GM10248 (cell line): ENCODE measurements at regions not wholly inside any gene's neighbourhood (a gene's known extent, or its start where the extent isn't known, plus 50 kb on each side); places are given as distances from the start of the nearest gene placed in this dataset.
"Not testable (repeated sequence)": the region's sequence is repeated elsewhere in the genome, so short reads cannot be mapped to it uniquely, and the experiment has no call there.

Source experiments
- CTCF ChIA-PET: fragments of 300-600 bp; sonication (Branson Sonifier 250); formaldehyde crosslinking; extraction: SDS; loops from one replicate; lab custom pipeline; 2021; ENCODE audit warnings: antibody characterized with exemption; lab: Yijun Ruan, JAX
- POLR2A ChIA-PET: fragments of 350-650 bp; sonication (Branson Sonifier 250); formaldehyde crosslinking; extraction: SDS; loops from one replicate; lab custom pipeline; 2020; ENCODE audit warnings: antibody characterized with exemption; lab: Yijun Ruan, JAX
- DNase-seq: peaks from one replicate; pipeline ENCODE4 v3.0.0; 2012; ENCODE audit errors: extremely low spot score
- TF ChIP-seq, protein P1 (sequence below): IDR thresholded peaks from 2 replicates; pipeline ENCODE4 v1.5.1; 2012; ENCODE audit warnings: mild to moderate bottlenecking, low read depth; ENCODE audit errors: extremely low read depth, missing control alignments, control extremely low read depth

DNA sequence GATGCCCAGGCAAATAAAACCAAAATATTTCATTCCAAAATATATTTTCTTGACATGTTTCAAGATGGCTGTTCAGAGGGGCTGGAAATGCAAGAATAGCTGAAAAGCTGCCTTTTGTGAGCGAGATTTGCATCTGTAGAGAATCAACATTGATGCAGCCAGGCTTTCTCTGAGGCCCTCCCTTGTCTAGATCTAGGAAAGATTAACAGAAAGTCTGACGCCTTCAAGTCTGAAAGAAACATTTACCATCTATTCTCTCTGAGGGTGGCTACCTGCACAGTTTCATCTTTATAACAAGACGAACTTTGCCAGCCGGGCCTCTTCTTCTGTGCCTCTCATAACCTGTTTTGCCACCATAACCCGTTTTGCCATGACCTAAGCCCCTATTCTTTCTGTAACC lies 170.2 kb downstream of the AKR1D1 start:
- ChIA-PET POLR2A (no interaction called here), CTCF (interaction anchor here (1.0 to 1.5 kb wide), 2 partner anchors 12 to 16 kb away, joined by 3 to 6 read pairs; no protein-coding TSS in a partner anchor)
- no peak for DNase-seq
- TF ChIP-seq, protein P1, sequence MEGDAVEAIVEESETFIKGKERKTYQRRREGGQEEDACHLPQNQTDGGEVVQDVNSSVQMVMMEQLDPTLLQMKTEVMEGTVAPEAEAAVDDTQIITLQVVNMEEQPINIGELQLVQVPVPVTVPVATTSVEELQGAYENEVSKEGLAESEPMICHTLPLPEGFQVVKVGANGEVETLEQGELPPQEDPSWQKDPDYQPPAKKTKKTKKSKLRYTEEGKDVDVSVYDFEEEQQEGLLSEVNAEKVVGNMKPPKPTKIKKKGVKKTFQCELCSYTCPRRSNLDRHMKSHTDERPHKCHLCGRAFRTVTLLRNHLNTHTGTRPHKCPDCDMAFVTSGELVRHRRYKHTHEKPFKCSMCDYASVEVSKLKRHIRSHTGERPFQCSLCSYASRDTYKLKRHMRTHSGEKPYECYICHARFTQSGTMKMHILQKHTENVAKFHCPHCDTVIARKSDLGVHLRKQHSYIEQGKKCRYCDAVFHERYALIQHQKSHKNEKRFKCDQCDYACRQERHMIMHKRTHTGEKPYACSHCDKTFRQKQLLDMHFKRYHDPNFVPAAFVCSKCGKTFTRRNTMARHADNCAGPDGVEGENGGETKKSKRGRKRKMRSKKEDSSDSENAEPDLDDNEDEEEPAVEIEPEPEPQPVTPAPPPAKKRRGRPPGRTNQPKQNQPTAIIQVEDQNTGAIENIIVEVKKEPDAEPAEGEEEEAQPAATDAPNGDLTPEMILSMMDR, result no peak

- no peak for DNase-seq
- POLR2A ChIA-PET, result no interaction called here
- CTCF ChIA-PET, result no interaction called here
- TF ChIP-seq, protein P1, result no peak
Measured at GRCh38 chr7:138247081-138247480, 170.8 kb downstream of the AKR1D1 start.

DNA sequence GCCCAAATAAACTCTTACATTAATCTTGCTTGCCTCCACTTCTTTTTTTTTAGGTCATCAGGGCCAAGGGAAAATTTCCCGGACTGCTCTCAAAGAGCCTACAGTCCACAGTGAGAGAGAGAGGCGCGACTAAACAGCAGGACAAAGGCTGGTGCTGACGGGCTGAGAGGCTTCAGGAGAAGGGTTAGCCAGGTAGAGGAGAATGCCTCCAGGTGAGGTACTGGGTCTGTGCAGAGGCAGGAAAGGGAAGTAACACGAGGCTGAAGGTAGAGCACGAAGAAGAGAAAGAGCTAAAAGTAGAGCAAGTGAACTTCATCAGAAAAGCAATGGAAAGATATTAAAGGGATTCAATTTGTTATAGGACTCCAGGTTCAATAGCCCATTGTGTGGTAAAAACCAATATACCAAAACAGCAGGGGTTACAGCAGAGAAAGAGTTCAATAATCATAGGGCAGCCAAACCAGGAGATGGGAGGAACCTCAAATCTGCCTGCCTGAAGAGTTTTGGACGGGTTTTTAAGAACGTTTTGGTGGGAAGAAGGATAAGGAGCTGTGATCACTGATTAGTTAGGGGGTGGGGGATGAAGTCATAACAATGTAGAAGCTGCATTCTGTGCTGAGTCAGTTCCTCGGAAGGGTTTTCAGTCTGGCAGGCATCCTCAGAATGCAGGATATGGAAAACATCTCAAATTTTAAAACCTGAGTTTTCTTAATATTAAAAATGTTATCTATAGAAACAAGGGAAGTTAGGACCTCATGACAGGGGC lies 171.5 kb downstream of the AKR1D1 start:
- no peak for DNase-seq
- POLR2A ChIA-PET, result no interaction called here
- TF ChIP-seq, protein P1, result no peak
- CTCF ChIA-PET, result no interaction called here

- ChIA-PET POLR2A (no interaction called here), CTCF (no interaction called here)
- TF ChIP-seq, protein P1, result no peak
- no peak for DNase-seq
Measured at GRCh38 chr7:138248609-138249008, 172.3 kb downstream of the AKR1D1 start.

DNA sequence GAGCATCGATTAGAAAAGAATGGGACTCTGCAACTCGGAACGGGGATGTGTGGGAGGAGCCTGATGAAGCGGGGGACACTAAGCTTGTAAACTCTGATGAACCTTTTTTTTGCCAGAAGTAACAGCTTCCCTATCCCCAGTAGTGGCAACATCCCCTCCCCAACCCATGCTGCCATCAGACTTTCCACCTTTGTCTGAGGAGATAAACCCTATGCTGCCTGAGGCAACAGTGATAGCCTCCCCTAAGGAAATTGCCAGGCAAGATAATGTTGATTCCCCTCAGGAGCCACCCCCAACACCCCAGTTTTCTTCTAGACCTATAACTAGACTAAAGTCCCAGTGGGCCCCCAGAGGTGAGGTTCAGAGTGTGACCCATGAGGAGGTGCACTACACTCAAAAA lies 173.7 kb downstream of the AKR1D1 start:
- TF ChIP-seq, protein P1, result no peak
- POLR2A ChIA-PET, result no interaction called here
- no peak for DNase-seq
- CTCF ChIA-PET, result no interaction called here

DNA sequence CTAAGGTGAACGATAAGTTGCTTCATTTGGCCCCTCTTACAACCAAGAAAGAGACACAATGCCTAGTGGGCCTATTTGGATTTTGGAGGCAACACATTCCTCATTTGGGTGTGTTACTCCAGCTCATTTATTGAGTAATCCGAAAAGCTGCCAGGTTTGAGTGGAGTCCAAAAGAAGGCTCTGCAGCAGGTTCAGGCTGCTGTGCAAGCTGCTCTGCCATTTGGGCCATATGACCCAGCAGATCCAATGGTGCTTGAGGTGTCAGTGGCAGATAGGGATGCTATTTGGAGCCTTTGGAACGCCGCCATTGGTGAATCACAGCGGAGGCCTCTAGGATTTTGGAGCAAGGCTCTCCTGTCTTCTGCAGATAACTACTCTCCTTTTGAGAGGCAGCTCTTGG lies 176.4 kb downstream of the AKR1D1 start:
- DNase-seq, CTCF ChIA-PET, POLR2A ChIA-PET: not testable (repeated sequence)

DNA sequence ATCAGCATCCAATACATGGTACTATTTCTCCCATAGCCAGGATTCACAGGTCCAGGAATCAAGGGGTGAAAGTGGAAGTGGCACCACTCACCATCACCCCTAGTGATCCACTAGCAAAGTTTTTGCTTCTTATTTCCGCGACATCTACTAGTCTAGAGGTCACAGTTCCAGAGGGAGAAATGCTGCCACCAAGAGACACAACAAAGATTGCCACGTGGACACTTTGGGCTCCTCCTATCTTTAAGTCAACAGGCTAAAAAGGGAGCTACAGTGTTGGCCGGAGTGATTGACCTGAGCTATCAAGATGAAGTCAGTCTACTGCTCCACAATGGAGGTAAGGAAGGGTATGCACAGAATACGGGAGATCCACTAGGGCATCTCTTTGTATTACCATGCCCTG lies 178.2 kb downstream of the AKR1D1 start:
- TF ChIP-seq, protein P1, result no peak
- DNase-seq, result no peak
- POLR2A ChIA-PET, result no interaction called here
- CTCF ChIA-PET, result interaction anchor here (1.0 kb wide), 1 partner anchor 9 kb away, joined by 3 read pairs; no protein-coding TSS in a partner anchor
